ENCODE measurements at regions not wholly inside any gene's neighbourhood (a gene's known extent, or its start where the extent isn't known, plus 50 kb on each side); places are given as distances from the start of the nearest gene placed in this dataset.
"Not testable (repeated sequence)": the region's sequence is repeated elsewhere in the genome, so short reads cannot be mapped to it uniquely, and the experiment has no call there.

- no peak for DNase-seq
These were observed 207.8 kb downstream of the ACKR3 start for GRCh38 chr2:236777408-236777807.

- DNase-seq, result no peak
These were observed 212.6 kb downstream of the ACKR3 start for GRCh38 chr2:236781933-236782816.

GRCh38 chr2:236782938-236783337, 213.3 kb downstream of the ACKR3 start:
- DNase-seq, result peak; percentile 38

- no peak for DNase-seq
These were observed 213.9 kb downstream of the ACKR3 start for GRCh38 chr2:236783417-236784020.

GRCh38 chr2:236785611-236786057, 216.0 kb downstream of the ACKR3 start:
- DNase-seq, result no peak

- DNase-seq, result no peak
These were observed 217.1 kb downstream of the ACKR3 start for GRCh38 chr2:236786751-236787150.

- not testable (repeated sequence) for DNase-seq
These were observed 217.8 kb downstream of the ACKR3 start for GRCh38 chr2:236787376-236787775.

- DNase-seq, result no peak
These were observed 218.3 kb downstream of the ACKR3 start for GRCh38 chr2:236787885-236788284.

- DNase-seq, result no peak
These were observed 221.3 kb downstream of the ACKR3 start for GRCh38 chr2:236790963-236791362.

- no peak for DNase-seq
These were observed 223.7 kb downstream of the ACKR3 start for GRCh38 chr2:236793023-236794011.

GRCh38 chr2:236794176-236794957, 224.7 kb downstream of the ACKR3 start:
- no peak for DNase-seq

- DNase-seq, result no peak
These were observed 225.7 kb downstream of the ACKR3 start for GRCh38 chr2:236795169-236795860.

- DNase-seq, result no peak
These were observed 226.2 kb downstream of the ACKR3 start for GRCh38 chr2:236795861-236796219.

- DNase-seq, result no peak
These were observed 226.6 kb downstream of the ACKR3 start for GRCh38 chr2:236796236-236796635.

GRCh38 chr2:236797411-236797810, 227.8 kb downstream of the ACKR3 start:
- no peak for DNase-seq

- no peak for DNase-seq
These were observed 228.9 kb downstream of the ACKR3 start for GRCh38 chr2:236798491-236798890.

- DNase-seq, result no peak
These were observed 229.9 kb downstream of the ACKR3 start for GRCh38 chr2:236799391-236800026.

- no peak for DNase-seq
These were observed 233.2 kb downstream of the ACKR3 start for GRCh38 chr2:236802862-236803261.

GRCh38 chr2:236803621-236804020, 234.0 kb downstream of the ACKR3 start:
- no peak for DNase-seq

GRCh38 chr2:236805800-236806531, 236.3 kb downstream of the ACKR3 start:
- DNase-seq, result no peak

Measured in kidney glomerular epithelial cell (primary cell).